ENCODE measurements at regions not wholly inside any gene's neighbourhood (a gene's known extent, or its start where the extent isn't known, plus 50 kb on each side); places are given as distances from the start of the nearest gene placed in this dataset.
"Not testable (repeated sequence)": the region's sequence is repeated elsewhere in the genome, so short reads cannot be mapped to it uniquely, and the experiment has no call there.

- DNase-seq, result no peak
Observed at GRCh38 chr1:99537886-99538617, 107.9 kb upstream of the PALMD start.

DNA sequence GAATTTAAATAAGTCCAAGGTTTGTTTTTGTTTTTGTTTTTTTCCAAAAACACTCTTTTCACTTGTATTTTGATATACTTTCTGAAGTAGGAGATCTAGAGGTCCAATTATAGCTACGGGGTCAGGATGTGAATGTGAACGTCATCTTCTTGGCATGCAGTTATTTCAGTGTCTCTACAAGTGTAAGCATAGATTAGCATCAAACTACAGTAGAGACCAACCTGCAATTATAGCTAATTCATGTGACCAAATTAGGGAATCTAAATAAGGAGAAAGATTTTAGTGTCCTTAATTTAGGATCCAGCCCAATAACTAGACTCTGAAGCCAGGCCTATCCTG, 107.3 kb upstream of the PALMD start:
- DNase-seq, result no peak

- DNase-seq, result no peak
Observed at GRCh38 chr1:99539131-99539530, 106.8 kb upstream of the PALMD start.

DNA sequence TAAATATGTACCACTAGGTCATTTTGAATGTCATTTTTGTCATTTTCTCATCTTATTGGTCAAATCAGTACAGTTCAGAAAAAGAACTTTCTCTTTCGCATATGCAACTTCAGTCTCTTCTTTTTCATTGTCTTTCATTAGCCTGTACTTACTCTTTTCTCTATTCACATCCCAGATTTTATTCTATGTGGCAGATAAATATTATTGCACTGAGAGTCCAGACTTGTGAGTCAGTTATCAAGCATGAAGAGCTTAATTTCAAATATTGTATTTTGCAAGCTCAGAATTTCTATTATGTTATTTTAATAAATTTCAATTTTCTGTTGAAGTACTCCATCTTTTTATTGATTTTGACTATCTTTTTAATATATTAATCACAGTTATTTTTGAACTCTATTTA, 105.2 kb upstream of the PALMD start:
- no peak for DNase-seq

DNA sequence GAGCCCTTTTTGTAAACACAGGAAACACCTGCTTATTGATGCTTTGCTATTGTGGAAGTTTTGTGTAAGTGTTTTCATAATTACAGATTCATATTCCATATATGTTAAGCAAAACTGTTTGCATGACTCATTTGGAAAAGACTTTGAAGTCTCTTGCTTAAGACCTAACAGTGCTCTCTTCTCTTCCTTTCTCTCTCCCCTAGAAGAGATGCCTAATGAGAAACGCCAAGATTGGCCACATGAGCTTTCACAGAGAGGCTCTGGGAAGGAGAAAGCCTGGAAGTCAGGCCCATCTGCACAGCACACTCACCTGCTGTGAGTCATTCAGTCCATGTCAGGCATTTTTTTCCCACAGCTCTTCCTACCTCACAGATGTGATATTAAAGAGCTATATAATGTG, 101.6 kb upstream of the PALMD start:
- DNase-seq, result no peak

- no peak for DNase-seq
Observed at GRCh38 chr1:99546432-99547416, 99.2 kb upstream of the PALMD start.

DNA sequence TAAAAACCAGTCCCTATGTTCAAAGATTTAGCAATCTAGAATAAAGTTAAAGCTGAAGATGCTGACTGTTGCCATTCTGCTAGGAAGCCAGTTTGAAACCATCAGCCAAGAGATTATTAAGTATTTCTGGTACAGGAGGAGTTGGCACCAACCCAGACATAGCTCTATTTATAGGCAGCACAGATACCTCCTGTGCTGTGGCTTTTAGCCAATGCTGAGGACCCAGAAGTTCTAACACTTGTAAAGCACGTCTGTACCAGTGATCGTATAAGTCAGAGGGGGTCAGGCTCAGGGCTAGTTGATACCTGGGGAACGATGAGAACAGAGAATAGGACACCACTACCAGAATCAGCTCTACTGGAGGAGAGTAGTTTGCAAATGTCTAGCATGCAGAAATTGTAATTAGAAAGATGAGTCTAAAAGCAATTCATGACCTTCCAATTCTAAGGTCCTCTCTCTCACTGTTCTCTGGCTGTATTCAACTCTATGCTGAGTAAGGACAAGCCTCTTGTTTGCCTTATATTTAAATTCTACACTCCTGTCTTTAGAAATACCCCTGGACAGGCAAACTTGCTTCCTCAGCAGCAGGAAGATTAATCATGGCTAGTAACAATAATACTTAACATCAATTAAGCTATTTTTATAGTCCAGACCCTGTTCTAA, 96.8 kb upstream of the PALMD start:
- DNase-seq, result no peak

- DNase-seq, result no peak
Observed at GRCh38 chr1:99550198-99550597, 95.7 kb upstream of the PALMD start.

DNA sequence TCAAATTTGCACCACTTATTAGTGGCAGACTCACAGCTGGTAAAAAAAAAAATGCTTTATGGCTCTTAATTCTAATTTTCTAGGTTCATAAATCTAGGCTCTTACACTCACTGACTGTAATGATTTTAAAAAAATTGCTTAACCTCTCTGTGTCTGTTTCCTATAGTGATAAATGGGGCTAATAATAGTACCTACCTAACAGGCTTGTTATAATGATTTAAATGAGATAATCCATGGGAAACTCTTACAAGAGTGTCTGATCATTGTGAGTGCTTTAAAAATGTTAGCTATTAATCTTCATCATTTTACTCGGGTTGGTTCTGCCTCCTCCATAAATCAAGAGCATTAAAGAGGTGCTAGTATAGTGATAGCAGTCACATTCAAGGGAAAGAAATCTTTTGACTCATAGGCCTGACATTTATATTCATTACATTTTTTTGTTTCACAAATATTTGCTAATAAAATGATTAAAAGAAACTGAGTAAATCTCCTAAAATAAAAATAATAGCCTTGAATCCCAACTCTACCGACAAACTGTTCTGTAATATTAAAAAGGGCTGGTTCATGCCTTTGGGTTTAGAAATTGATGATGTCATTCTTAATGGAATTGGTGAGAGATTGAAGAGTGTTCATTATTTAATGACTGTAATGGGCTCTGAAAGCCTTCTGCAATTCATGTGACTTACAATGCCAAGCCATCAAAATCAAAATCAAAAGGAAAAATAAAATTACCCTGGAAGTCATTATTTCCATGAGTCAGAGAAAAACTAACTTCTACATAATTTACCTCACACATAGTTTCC, 93.9 kb upstream of the PALMD start:
- DNase-seq, result no peak

DNA sequence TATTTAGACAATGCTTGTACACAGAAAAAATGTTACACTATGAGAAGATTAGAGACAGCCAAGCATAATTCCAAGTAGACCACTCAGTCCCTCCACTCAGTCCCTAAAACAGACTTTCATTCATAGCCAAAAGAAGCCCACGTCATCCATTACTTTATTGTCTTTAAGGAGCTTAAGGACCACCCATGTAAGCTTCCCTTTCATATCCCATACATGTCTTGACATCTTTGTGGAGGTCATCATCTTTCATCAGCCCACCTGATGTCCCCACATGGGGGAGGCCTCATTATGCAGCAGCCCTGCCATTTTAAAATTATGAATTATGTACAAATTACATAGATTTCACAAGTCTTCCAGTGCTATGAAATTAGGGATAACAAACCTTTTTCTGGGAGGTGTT, 92.6 kb upstream of the PALMD start:
- DNase-seq, result no peak

GRCh38 chr1:99553819-99554218, 92.1 kb upstream of the PALMD start:
- not testable (repeated sequence) for DNase-seq

DNA sequence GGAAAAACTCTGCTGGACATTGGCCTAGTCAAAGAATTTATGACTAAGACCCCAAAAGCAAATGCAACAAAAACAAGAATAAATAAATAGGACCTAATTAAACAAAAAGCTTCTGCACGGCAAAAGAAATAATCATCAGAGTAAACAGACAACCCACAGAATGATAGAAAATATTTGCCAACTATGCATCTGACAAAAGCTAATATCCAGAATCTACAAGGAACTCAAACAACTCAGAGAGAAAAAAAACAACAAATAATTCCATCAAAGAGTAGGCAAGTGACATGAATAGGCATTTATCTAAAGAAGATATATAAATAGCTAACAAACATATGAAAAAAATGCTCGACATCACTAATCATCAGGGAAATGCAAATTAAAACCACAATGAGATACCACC, 91.2 kb upstream of the PALMD start:
- DNase-seq, result no peak

- DNase-seq, result no peak
Observed at GRCh38 chr1:99557546-99558202, 88.2 kb upstream of the PALMD start.

GRCh38 chr1:99559166-99559565, 86.7 kb upstream of the PALMD start:
- no peak for DNase-seq

DNA sequence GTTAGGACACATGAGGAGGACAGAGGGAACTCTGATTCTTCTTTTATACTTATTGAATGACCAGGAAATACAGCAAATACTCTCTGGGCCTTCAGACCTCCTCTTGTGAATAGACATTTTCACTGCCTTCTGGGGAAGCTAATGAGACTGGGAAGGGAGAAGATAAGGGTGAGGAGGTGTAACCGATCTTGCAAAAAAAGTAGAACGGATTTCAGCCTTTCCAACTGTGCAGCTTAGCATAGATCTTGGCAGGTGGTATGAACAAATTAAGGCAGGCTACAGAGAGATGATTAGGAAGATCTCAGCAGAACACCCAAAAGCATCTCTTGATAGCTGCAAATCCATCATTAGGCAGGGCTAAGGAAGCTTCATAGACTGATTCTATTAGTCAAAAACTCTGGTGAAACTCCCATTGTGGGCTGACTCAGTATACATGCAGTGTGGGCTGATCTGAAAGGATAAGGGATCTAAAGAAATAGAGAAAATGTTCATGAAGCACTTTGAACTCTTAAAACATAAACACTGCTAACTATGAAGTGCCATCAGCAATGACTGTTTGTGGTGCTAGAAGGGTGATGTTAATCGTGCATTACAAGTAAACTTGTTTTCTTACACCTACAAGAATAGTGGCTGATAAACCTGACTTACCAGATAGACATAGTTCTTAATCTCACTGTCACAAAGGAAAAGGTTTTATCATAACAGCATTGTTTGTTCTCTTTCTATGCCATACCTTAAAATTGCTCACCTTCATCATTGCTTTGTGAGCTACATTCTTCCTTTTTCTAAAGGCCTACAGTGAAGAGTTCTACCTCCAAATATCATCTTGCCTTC, 85.5 kb upstream of the PALMD start:
- DNase-seq, result no peak

- DNase-seq, result no peak
Observed at GRCh38 chr1:99561952-99562351, 84.0 kb upstream of the PALMD start.

- no peak for DNase-seq
Observed at GRCh38 chr1:99565606-99566289, 80.2 kb upstream of the PALMD start.

- no peak for DNase-seq
Observed at GRCh38 chr1:99566290-99567021, 79.5 kb upstream of the PALMD start.

- DNase-seq, result no peak
Observed at GRCh38 chr1:99570486-99571089, 75.3 kb upstream of the PALMD start.

All from renal pelvis (tissue), 1 donor.